22Rv1 (cell line): ENCODE measurements at regions not wholly inside any gene's neighbourhood (a gene's known extent, or its start where the extent isn't known, plus 50 kb on each side); places are given as distances from the start of the nearest gene placed in this dataset.
"Not testable (repeated sequence)": the region's sequence is repeated elsewhere in the genome, so short reads cannot be mapped to it uniquely, and the experiment has no call there.

Source experiments
- H3K27ac ChIP-seq: fragments of 450-650 bp; 2 replicates; pipeline ENCODE4 v1.5.1; 2017
- ZFX ChIP-seq: fragments of 450-650 bp; IDR thresholded peaks from 2 replicates; pipeline ENCODE4 v1.6.1; 2017; ENCODE audit warnings: antibody characterized with exemption, borderline replicate concordance
- TF ChIP-seq, protein P1 (sequence below): fragments of 450-650 bp; IDR thresholded peaks from 2 replicates; pipeline ENCODE4 v1.5.1; 2017; ENCODE audit warnings: mild to moderate bottlenecking

DNA sequence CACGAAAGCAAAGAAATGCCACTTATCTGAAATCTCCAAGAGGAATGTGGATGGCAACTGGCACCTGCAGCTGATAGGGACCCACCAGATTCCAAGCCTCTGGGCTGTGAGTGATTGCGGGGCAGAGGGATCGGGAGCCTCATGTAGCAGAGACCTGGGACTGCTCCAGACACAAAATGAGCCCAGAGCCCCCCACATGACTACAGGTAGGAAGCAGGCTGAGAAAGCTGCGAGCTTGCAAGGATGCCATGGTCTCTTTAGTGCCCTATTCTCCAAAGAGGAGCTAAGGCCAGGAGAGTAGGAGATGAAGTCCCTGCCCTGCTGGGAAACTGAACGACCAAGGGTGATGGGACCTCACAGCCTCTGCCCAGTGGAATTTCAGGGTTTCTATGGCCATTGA, 305.4 kb upstream of the CHRNA7 start:
- H3K27ac ChIP-seq: not testable (repeated sequence)

GRCh38 chr15:31725619-31726018, 304.7 kb upstream of the CHRNA7 start:
- H3K27ac ChIP-seq: not testable (repeated sequence)

- TF ChIP-seq, protein P1, sequence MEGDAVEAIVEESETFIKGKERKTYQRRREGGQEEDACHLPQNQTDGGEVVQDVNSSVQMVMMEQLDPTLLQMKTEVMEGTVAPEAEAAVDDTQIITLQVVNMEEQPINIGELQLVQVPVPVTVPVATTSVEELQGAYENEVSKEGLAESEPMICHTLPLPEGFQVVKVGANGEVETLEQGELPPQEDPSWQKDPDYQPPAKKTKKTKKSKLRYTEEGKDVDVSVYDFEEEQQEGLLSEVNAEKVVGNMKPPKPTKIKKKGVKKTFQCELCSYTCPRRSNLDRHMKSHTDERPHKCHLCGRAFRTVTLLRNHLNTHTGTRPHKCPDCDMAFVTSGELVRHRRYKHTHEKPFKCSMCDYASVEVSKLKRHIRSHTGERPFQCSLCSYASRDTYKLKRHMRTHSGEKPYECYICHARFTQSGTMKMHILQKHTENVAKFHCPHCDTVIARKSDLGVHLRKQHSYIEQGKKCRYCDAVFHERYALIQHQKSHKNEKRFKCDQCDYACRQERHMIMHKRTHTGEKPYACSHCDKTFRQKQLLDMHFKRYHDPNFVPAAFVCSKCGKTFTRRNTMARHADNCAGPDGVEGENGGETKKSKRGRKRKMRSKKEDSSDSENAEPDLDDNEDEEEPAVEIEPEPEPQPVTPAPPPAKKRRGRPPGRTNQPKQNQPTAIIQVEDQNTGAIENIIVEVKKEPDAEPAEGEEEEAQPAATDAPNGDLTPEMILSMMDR: no peak
- TF ChIP-seq ZFX: no peak
- H3K27ac ChIP-seq: no peak overlapping the region
Observed at GRCh38 chr15:31727612-31728011, 302.7 kb upstream of the CHRNA7 start.

- TF ChIP-seq, protein P1: no peak
- no peak for TF ChIP-seq ZFX
- H3K27ac ChIP-seq: no peak overlapping the region
Observed at GRCh38 chr15:31732726-31733125, 297.6 kb upstream of the CHRNA7 start.

DNA sequence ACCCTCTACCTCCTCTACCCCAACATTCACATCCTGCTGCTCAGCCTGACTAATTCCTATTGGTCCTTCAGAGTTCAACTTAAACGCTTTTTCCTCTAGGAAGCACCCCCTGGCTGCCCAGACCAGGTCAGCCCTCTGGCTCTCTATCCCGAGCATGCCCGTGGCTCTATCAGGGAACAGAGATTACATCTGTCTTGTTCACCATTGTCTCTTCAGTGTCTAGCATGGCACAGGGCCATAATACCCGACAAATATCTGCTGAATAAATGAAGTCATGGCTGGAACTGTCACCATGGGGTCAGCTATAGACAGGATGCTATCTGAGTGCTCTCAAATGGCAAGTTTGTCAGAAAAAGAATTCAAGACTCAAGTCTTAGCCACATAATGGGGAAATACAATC, 296.9 kb upstream of the CHRNA7 start:
- no peak overlapping the region for H3K27ac ChIP-seq
- TF ChIP-seq, protein P1: no peak
- TF ChIP-seq ZFX: no peak

DNA sequence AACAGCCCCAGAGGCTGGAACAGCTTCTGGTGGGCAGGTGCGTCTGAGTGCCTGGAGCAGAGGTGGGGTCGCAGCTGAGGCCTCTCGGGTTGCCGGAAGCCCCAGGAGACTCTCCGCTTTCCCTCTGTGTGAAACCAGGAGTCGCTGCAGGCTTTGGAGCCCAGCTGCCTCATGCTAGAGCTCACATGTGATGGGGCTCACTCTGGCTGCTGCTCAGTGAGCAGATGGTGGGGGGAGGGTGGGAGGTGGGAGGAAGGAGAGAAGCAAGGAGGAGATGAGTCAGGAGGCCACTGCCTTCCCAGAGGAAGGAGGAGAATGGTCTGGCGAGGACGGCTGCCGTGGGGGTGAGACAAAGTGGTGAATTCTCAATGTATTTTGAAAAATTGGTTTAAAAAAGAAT, 290.1 kb upstream of the CHRNA7 start:
- TF ChIP-seq ZFX: no peak
- TF ChIP-seq, protein P1: no peak
- H3K27ac ChIP-seq: no peak overlapping the region

DNA sequence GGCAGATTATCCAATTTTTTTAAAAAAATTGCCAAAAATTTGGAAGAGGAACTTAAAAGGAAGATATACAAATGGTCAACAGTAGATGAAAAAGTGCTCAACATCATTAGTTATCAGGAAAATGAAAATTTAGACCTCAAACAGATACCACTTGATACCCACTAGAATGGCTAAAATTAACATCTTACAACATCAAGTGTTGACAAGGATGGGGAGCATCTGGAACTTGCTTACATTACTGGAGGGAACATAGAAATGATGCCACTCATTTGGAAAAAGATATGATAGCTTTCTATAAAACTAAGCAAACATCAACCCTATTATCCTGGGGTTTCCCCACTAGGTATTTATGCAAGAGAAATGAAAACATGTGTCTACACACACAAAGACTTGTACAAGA, 284.5 kb upstream of the CHRNA7 start:
- TF ChIP-seq, protein P1: no peak
- no peak for TF ChIP-seq ZFX
- no peak overlapping the region for H3K27ac ChIP-seq

DNA sequence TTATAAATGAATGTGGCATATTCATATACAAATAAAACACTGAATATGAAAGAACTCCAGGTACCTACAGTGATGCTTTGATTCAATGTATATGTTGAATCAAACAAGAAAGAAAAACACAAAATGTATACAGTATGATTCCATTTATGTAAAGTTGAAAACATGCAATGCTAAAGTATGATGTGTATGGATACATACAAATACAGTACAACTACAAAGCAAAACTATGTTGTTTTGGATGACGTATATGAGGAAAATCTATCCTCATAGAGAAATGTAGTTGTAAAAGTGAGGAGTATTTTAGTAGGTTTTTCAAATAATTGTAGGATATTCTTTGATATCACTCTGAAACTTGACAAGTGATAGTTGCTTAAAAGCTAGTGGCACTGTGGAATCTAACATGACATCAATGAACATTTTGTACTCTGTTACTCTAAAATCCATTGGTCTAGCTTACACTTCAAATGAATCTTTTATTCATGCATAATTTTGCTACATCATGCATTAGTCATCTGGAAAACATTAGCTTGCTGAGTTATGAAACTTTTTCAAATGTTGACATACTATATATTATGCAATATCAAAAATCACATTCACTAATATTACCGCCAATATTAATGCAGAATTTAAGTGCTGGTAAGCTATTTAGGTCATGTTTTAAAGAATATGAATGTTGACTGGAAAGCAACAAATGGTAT, 278.1 kb upstream of the CHRNA7 start:
- TF ChIP-seq, protein P1: no peak
- TF ChIP-seq ZFX: no peak
- no peak overlapping the region for H3K27ac ChIP-seq
